NCI-H2081 (cell line): ENCODE measurements at regions not wholly inside any gene's neighbourhood (a gene's known extent, or its start where the extent isn't known, plus 50 kb on each side); places are given as distances from the start of the nearest gene placed in this dataset.

Source experiments
- DNase-seq, 2 experiments: peaks; one replicate each; lab custom pipeline; 2025; lab: John Stamatoyannopoulos, UW

DNA sequence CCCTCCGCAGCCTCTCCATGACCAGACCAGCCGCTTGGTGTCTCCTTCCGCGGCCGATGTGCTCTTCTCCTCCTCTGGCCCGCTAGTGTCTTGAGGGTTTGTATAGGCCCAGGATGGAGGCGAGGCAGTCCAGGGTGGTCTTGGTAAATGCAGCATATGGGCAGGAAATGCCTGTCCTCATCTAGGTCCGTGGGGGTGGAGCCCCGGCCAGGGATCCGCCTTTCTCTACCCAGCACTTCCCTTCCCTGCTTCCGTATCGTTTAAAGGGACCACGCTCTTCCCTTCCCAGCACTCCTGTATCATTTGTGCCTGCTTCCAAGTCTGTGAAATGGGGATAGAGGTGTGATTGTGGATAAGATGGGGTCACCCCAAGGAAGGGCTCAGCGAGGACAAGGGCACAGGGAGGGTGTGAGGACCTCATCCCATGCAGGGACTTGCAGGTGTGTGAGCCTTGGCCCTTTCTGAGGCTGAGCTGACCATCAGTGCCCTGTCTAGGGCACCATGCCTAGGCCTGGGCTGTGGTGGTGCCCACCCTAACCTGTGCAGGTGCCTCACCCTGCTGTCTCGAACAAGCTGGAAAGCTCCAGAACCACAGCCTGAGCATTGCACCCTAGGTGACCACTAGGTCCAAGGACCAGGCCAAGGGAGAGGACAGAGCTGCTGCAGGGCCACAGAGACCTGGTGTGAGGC lies 326.8 kb upstream of the RTL1 start:
- no peak for DNase-seq

DNA sequence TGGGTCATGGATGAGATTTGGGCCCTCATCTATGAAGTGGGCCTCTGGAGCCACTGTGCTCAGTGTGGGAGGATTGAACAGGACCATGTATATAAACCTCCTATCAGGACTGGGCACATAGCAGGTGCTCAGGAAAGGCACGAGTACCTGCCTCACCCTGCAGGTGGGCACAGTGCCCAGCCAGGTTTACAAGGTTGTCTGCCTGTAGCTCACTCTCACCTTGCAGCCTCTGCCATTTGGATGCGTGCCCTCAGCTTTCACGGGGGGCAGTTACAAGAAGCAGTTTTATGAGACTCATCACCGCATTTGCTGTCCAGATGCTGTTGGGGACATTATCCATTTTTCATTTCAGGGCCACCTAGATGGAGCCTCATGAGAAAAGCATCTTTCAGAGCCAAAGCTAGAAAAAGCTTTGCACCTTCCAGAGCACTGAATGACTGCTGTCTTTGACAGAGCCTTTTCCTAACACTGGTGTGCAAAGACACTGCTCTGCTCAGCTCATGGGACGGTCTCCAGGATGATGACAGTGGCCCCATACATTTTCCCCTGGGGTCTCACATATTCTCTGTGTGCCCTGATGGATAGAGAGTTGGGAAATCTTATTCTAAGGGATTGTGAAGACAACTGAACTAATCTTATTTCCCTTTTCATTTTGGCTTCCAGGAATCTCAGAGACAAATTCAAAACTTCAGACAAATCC lies 327.5 kb upstream of the RTL1 start:
- DNase-seq: no peak

DNA sequence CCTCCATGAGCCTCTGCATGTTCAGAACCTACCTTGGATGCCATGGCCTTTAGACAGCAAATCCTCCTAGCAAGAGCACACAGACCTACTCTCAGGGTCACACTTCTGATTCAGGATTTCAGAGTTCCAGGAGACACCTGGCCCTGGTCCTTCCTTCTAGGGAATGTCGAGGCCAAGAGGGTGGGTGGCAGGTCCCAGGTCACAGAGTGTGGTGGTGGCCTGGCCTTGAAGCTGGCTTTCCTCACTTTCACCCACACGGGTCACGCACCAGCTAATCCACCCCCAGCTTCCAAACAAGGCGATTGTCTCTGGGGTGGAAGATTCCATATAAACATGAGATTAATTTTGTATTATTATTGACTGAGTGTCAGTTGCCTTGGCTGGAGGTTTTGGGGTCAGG lies 328.3 kb upstream of the RTL1 start:
- no peak for DNase-seq

DNA sequence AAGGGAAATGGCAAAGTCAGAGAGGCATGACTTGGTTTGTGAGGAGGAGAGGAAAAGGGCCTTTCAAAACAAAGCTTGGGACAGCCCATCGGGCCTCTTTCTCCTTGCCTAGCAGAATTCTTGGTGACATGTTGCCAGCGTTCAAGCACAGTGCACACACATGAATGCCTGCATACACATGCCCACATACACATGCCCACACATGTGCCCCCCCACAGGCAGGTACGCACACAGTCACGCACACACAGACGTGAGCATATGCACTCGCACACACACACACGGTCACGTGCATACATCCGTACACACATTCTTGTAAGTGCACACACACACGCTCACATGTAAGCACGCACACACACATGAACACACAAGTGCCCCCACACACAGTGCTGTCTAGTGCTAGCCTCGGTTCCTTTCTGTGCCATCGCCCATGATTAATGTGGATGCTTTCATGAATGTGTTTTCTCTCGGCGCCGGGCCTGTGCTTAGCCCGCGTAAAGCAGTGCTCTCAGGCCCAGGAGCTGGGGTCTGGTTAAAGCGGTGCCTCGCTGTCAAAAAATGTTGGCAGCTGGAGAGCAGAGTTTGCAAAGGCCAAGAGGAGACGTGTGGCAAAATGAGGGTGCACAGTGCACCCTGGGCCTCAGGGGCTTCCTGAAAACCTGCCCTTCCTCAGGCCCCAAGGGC lies 328.8 kb upstream of the DIO3 start:
- no peak for DNase-seq

DNA sequence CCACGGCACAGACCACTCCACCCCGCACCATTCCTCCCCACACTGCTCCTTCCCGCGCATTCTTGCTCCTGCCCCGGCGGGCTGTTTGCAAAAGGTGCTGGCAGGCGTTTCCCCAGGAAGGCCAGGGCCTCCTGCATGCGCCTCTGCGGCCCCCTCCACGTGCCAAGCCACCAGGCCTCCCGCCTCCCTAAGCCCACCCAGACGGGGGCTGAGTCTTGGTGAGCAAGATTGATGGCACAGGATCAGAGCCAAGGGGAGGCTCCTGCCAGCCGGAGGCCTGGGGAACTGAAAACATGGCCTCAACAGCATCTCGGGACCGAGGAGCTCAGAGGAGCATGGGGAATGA lies 328.3 kb upstream of the DIO3 start:
- no peak for DNase-seq

GRCh38 chr14:101233391-101233790 lies 327.9 kb upstream of the DIO3 start:
- no peak for DNase-seq

GRCh38 chr14:101233808-101234207 lies 327.5 kb upstream of the DIO3 start:
- DNase-seq: no peak

GRCh38 chr14:101234244-101234937 lies 326.9 kb upstream of the DIO3 start:
- DNase-seq: no peak

DNA sequence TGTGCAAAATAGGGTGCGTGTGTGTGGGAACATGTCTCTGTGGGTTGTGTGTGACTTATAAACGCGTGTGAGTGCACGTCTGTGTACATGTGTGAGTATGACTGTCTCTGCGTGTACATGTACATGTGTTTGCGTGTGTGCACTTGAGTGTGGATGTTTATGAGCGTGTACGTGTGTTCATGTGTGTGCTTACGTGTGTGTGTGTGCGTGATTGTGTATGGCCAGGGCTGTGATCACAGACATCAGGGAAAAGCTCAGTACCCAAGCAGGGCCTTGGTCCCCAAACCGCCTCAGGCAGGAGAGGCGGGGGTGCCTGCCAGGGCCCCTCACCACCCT lies 326.3 kb upstream of the DIO3 start:
- DNase-seq: no peak

- DNase-seq: peak; percentile 50 to 51
Measured at GRCh38 chr14:101235335-101236103, 325.8 kb upstream of the DIO3 start.

DNA sequence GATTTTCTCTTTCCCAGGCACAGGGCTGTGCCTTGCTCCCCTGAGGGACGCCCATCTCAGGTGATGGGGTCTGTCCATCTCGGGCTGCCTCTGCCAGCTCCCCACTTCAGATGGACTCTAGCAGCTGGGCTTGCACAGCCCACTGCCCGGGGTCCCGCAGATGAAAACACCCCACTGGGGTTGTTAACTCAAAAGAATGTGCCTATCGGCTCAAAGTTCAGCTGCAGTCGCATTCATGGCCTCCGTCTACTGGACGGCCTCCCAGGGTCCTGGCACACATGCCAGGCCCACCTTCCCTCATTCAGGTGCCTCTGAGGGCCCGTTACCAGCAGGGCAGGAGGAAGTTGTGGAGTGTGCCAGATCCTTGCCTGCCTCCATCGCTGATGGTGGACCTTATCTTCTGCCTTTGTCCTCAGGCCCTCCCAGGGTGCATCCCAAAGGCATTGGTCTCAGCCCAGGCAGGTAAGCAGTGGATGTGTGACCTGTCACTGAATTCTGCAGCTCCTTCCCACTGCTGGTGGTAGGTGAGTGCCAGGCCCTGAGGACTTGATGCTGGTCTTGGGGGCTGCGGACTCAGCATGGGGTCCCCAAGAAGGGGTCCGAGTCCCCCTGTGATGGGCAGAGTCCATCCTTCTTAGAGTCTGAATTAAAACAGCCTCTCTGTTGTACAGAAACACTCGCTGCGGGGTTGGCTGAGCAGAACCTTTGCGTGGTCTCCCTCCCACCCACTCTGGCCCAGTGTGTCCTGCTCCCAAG lies 324.6 kb upstream of the DIO3 start:
- no peak for DNase-seq

DNA sequence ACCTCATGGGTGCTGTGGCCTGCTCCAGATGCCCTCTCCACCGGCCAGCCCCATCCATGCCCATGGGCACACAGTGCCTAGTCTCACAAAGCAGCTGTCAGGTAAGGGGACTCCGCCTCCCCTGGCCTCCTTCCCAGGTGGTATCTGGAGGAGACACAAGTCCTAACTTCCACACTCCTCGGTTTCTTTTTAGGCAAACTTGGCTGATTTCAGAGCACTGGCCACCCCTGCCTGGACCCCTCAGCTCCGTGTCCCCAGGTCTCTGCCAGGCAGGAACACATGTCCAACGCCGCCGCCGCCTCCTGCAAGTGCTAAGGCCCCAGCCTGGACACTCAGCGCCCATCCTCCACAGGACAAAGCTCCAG lies 324.1 kb upstream of the DIO3 start:
- no peak for DNase-seq

- no peak for DNase-seq
Measured at GRCh38 chr14:101239065-101239464, 322.2 kb upstream of the DIO3 start.

DNA sequence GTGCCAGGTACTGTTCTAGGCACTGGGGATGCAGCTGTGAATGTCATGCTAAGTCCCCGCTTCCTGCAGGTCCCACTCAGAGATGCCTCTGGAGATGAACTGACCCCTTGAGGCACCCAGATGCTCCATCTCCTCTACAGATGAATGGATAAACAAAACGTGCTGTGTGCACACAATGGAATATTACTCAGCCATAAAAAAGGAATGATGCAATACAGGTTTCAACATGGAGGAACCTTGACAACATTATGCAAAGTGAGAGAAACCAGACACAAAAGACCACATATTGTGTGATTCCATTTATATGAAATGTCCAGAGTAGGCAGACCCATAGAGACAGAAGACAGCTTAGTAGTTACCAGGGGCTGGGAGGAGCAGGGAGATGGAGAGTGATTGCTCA lies 320.1 kb upstream of the DIO3 start:
- no peak for DNase-seq

DNA sequence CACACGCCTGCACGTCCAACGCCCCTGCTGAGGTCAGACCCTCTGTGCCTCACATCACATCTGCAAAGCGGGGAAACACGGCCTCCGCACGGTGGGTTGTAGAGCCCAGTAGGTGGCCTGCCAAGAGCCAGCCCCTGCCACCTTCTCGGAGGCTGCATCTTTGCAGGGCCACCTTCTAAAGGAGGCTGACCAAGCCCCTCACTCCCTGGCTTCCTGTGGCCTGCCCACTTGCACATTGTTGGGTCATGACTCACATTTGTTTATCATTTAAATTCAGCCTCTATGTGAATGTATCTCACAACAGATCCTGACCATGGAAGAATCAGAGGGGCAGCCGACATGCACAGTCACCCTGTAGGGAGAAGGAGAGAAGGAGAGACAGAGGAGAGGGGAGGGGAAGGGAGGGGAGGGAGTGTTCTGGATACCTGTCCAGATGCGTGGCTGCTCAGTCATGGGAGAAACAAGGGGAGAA lies 319.5 kb upstream of the DIO3 start:
- no peak for DNase-seq

DNA sequence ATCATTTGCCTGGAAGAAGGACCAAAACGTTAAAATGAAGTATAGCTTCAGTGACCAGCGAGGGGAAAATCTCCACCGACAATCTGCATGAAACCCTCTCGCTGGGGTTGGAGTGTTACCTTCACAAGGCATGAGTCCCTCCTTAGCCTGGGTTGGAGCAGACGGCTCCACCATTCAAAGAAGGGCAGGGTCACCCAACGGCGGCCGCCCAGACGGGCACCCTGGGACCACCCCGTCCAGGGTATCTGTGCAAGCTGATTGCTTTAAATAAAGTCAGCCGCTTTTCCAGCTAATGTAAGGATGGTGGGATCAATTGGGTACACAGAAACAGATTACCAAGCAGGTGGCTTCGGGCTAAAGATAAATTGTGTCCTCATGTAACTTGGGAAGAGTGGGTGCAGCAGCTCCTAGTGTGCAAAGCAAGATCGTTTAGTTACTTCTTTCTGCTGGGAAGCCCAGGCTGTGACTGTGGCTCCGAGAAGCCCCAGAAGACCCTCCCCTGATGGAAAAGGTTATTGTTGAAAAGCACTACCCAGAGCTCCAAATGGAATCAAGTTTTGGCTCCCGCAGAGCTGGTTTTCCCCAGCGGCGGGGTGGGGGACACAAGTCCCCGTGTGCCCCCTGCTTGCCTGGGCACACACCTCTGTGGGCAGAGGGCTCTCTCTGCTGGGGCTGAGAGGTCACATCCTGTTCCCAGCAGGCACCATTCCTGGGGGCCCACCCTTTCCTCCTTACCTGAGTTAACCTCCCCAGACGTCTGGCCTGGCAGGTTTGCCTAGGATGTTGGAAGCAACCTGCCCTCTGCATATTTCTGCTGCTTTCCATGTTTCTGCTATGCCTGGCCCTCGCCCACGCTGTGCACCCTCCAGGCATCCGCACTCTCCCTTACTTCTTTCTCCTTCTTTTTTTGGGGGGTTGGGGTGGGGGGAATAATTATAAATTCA lies 318.6 kb upstream of the DIO3 start:
- DNase-seq: no peak

- no peak for DNase-seq
Measured at GRCh38 chr14:101243587-101244338, 317.5 kb upstream of the DIO3 start.

DNA sequence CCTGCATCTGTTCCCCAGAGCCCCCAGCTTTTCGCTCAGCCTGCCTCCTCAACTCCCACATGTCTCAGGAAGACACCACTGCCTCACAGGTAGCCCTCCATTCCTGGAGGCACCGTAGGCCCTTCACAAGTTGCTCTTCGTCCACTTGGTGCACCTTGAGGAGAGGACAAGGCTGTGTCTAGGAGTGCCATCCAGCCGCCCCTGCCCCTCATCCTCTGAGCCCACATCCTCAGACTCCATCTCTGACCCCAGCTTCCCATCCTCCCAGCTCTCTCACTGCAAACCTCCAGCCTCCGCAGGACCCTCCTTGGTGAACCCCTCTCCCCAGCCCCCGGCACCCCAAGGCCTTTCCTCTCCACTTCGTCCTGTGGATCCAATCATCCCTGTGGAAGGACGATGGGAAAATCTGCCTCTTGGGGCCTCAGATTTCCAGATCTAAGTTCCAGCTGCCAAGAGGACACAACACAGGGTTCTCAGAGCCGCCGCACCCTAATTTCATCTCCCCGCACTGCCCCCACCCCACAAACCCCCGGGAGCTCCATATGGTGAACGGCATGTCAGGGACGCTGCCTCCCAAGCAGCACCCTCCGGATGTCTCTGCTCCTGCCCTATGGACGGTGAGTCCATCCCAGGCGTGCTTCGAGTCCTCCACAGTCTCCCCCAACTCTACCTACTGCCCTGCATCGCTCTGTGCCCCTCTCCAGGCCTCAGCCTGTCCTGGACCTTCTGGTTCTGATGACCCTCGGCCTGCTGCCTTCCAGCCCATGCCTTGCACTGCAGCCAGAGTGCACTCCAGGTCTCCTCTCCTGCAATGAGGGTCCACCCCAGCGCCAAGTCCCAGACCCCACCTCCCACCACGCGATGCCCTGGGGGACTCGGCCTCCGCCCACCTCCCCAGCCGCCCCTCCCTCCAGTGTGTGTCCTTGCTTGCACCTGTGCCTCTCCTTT lies 314.1 kb upstream of the DIO3 start:
- no peak for DNase-seq
